Upper lobe of right lung (tissue), 1 donor: ENCODE measurements at regions not wholly inside any gene's neighbourhood (a gene's known extent, or its start where the extent isn't known, plus 50 kb on each side); places are given as distances from the start of the nearest gene placed in this dataset.

ENCODE experiments used
- ATAC-seq: fragments of 200-7000 bp; cut with Tn5 transposase; one replicate; pipeline ENCODE4 v1.9.1; 2020; ENCODE audit warnings: mild to moderate bottlenecking, moderate library complexity
- DNase-seq: peaks from one replicate; pipeline ENCODE4 v3.0.0-alpha.2; 2020
- H3K27ac ChIP-seq: fragments of 200-600 bp; one replicate; pipeline ENCODE4 v1.8.0; 2022
- H3K27me3 ChIP-seq: fragments of 200-600 bp; one replicate; pipeline ENCODE4 v1.8.0; 2022; ENCODE audit warnings: mild to moderate bottlenecking
- H3K36me3 ChIP-seq: fragments of 200-600 bp; one replicate; pipeline ENCODE4 v1.8.0; 2022
- H3K4me1 ChIP-seq: fragments of 200-600 bp; one replicate; pipeline ENCODE4 v1.8.0; 2022
- H3K4me3 ChIP-seq: fragments of 200-600 bp; one replicate; pipeline ENCODE4 v1.8.0; 2022; ENCODE audit warnings: mild to moderate bottlenecking
- H3K9me3 ChIP-seq: fragments of 200-600 bp; one replicate; pipeline ENCODE4 v1.8.0; 2022
- intact Hi-C: fragments of 100-400 bp; cut with DNase I; formaldehyde crosslinking; loops from one replicate; pipeline ENCODE4 v1.11.0; 2022
- TF ChIP-seq, protein P1 (sequence below): fragments of 200-600 bp; IDR thresholded peaks from one replicate; pipeline ENCODE4 v1.8.0; 2022; ENCODE audit warnings: antibody characterized with exemption
- donor health status: DM: no; HTN: yes; CAD: no; lungs with severe emphysema.

DNA sequence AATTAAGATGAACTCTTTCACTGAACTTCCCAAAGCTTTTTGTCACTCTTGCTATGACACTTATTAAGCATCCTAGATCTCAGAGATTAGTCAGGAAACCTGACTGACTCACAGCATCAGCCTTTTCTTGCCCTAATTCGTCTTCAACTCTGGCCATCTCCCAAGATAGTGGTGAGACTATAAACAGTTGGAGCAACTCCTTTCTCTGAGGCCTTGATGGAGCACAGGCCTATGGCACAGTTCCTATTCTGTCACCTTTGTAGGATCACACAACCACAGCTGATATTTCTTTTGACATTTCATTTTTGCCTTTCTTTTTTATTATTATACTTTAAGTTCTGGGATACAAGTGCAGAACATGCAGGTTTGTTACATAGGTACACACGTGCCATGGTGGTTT, 217.6 kb downstream of the PRR32 start:
- TF ChIP-seq, protein P1, sequence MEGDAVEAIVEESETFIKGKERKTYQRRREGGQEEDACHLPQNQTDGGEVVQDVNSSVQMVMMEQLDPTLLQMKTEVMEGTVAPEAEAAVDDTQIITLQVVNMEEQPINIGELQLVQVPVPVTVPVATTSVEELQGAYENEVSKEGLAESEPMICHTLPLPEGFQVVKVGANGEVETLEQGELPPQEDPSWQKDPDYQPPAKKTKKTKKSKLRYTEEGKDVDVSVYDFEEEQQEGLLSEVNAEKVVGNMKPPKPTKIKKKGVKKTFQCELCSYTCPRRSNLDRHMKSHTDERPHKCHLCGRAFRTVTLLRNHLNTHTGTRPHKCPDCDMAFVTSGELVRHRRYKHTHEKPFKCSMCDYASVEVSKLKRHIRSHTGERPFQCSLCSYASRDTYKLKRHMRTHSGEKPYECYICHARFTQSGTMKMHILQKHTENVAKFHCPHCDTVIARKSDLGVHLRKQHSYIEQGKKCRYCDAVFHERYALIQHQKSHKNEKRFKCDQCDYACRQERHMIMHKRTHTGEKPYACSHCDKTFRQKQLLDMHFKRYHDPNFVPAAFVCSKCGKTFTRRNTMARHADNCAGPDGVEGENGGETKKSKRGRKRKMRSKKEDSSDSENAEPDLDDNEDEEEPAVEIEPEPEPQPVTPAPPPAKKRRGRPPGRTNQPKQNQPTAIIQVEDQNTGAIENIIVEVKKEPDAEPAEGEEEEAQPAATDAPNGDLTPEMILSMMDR, result no peak
- no peaks in the 10 kb centered on the region for H3K27me3 ChIP-seq
- DNase-seq, result no peak

DNA sequence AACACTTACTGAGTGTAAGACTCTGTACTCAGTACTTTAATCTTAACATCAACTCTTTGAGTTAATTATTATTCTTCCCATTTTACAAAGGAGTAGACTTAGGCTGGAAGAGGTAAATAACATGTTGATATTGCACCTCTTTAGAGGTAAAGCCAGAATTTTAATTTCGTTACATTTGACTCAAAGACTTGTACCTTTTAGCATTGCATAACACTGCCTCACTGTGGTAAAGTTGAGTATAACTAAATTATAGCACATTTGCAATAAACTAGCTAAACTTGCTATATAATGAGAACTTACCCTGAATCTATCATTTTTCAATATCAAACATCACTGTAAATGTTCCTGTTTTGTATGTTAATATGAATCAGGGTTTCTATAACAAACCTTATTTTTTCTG, 218.5 kb downstream of the PRR32 start:
- TF ChIP-seq, protein P1, result peak; percentile 20
- no peaks in the 10 kb centered on the region for H3K27me3 ChIP-seq
- H3K36me3 ChIP-seq, result no peaks in the 10 kb centered on the region
- no peaks in the 10 kb centered on the region for H3K4me1 ChIP-seq
- no peak overlapping the region for H3K27ac ChIP-seq
- intact Hi-C loops, result no loop called here
- DNase-seq (no peak), ATAC-seq (no peak)
- H3K9me3 ChIP-seq, result no peaks in the 10 kb centered on the region
- no peak overlapping the region for H3K4me3 ChIP-seq

More for the DNA sequence above, 217.6 kb downstream of the PRR32 start:
- no peak overlapping the region for H3K27ac ChIP-seq
- no peaks in the 10 kb centered on the region for H3K36me3 ChIP-seq
- intact Hi-C loops, result no loop called here
- no peak for ATAC-seq
- no peak overlapping the region for H3K4me3 ChIP-seq
- no peaks in the 10 kb centered on the region for H3K4me1 ChIP-seq
- no peaks in the 10 kb centered on the region for H3K9me3 ChIP-seq

DNA sequence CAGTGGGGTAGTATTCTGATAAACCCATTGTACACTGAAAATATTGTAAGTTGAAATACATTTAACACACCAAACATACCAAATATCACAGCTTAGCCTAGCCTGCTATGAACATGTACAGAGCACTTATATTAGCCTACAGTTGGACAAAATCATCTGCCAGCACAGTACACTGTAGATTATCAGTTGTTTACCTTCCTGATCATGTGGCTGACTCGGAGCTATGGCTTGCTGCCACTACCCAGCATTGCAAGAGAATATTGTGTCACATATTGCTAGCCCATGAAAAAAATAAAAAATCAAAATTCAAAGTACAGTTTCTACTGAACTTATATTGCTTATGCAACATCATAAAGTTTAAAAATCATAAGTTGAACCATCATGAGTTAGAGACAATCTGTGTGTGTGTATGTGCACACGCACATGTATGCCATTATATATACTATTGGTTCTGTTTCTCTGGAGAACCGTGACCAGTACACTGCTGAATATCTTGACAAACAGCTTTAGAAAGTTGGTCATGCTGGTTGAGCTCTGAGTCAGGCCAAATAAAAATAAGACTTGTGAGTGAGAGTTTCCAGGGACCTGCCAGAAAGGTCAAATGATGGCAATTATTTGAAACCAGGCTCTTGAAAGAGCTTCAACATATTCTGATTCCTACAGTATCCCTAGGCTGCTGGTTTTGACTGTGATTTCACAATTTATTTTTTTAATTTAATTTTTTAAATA, 238.5 kb downstream of the PRR32 start:
- intact Hi-C loops, result no loop called here
- Histone ChIP-seq H3K4me3 (no peak overlapping the region), H3K27me3 (no peaks in the 10 kb centered on the region), H3K36me3 (no peaks in the 10 kb centered on the region), H3K27ac (no peak overlapping the region), H3K9me3 (no peaks in the 10 kb centered on the region), H3K4me1 (no peaks in the 10 kb centered on the region)
- ATAC-seq (no peak), DNase-seq (no peak)
- TF ChIP-seq, protein P1, result no peak

DNA sequence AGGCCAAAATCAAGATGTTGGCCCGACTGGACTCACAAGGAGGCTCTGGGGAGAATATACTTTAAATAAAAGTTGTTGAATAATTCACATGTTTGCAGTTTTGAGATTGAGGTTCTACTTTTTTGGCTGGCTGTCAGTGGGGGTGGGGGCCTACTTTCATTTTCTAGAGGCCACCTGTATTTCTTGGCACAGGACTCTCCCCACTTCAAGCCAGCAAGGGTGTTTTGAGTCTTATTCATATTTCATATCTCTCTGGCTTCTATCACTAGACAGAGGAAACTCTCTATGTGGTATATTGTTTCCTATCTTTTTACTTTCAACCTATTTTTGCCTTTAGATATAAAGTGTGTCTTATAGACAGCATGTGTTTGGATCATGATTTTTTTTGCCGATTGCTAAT, 266.4 kb downstream of the PRR32 start:
- Histone ChIP-seq H3K27me3 (no peaks in the 10 kb centered on the region), H3K36me3 (no peaks in the 10 kb centered on the region), H3K4me1 (no peaks in the 10 kb centered on the region), H3K27ac (no peak overlapping the region), H3K9me3 (no peaks in the 10 kb centered on the region), H3K4me3 (no peak overlapping the region)
- ATAC-seq (no peak), DNase-seq (no peak)
- intact Hi-C loops, result no loop called here
- TF ChIP-seq, protein P1, result no peak

DNA sequence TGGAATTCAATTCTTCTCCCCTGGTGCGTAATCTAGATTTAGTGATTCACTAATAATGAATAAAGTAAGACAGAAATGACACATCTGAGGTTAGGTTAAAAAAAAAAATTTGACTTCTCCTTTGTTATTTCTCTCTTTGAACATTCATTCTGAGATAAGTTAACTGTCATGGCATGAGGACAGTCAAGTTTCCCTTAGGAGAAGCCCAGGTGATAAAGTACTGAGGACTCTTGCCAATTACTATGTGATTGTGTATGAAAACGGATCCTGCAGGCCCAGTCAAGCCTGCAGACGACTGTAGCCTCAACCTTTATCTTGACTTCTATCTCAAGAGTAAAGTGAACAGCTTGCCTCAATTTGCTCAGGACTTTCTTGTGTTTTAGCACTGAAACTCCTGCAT, 293.2 kb downstream of the PRR32 start:
- TF ChIP-seq, protein P1, result no peak
- H3K9me3 ChIP-seq, result no peaks in the 10 kb centered on the region
- H3K27me3 ChIP-seq, result no peaks in the 10 kb centered on the region
- H3K27ac ChIP-seq, result no peak overlapping the region
- no peak overlapping the region for H3K4me3 ChIP-seq
- DNase-seq, result no peak
- ATAC-seq, result no peak
- H3K4me1 ChIP-seq, result no peaks in the 10 kb centered on the region
- H3K36me3 ChIP-seq, result no peaks in the 10 kb centered on the region
- intact Hi-C loops, result no loop called here

DNA sequence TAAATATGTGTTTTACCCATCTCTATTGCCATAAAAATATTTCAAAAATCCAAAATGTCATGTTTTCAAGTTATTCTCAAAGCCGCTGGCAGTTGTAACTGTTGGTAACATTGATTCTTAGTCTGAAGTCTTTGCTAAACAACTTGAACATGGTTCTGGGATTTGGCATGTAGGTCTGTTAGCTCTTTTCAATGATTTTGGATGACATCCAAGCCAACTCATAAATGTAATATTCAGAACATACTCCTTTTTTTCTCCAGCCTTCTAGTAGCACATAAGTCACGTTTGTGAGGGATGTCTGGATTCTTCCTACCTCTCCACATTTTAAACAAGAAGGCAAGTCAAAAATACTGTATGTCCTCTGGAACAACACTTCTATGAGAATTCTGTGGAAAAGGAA, 305.3 kb downstream of the PRR32 start:
- ATAC-seq (no peak), DNase-seq (no peak)
- Histone ChIP-seq H3K9me3 (no peaks in the 10 kb centered on the region), H3K27me3 (no peaks in the 10 kb centered on the region), H3K4me1 (no peaks in the 10 kb centered on the region), H3K4me3 (no peak overlapping the region), H3K36me3 (no peaks in the 10 kb centered on the region), H3K27ac (no peak overlapping the region)
- TF ChIP-seq, protein P1, result no peak
- intact Hi-C loops, result no loop called here
